ENCODE measurements at regions not wholly inside any gene's neighbourhood (a gene's known extent, or its start where the extent isn't known, plus 50 kb on each side); places are given as distances from the start of the nearest gene placed in this dataset.

GRCh38 chr13:50513300-50513877 lies 330.1 kb downstream of the DLEU7 start:
- H3K36me3 ChIP-seq (ENCODE audit: control insufficient read depth, insufficient read depth, low read length, severe bottlenecking): no peaks in the 10 kb centered on the region

GRCh38 chr13:50514249-50514648 lies 329.2 kb downstream of the DLEU7 start:
- Histone ChIP-seq H3K9ac (ENCODE audit: low read length) (no peak overlapping the region), H3K4me1 (ENCODE audit: control insufficient read depth, insufficient read depth, low read length) (peaks cover 27% of the 10 kb centered on the region), H3K36me3 (ENCODE audit: control insufficient read depth, insufficient read depth, low read length, severe bottlenecking) (no peaks in the 10 kb centered on the region), H3K27me3 (replicated peaks; ENCODE audit: control insufficient read depth, insufficient read depth, low read length) (no peaks in the 10 kb centered on the region), H3K9me3 (ENCODE audit: control insufficient read depth, low read length) (no peaks in the 10 kb centered on the region), H3K4me3 (ENCODE audit: low read length) (no peak overlapping the region)
- no peak for DNase-seq (ENCODE audit: low read depth)

More at GRCh38 chr13:50513300-50513877, 330.1 kb downstream of the DLEU7 start:
- Histone ChIP-seq H3K4me1 (ENCODE audit: control insufficient read depth, insufficient read depth, low read length) (peaks cover 18% of the 10 kb centered on the region), H3K4me3 (ENCODE audit: low read length) (peak overlapping the region; percentile 70), H3K9ac (ENCODE audit: low read length) (peak overlapping the region; percentile 72), H3K27me3 (replicated peaks; ENCODE audit: control insufficient read depth, insufficient read depth, low read length) (no peaks in the 10 kb centered on the region), H3K9me3 (ENCODE audit: control insufficient read depth, low read length) (no peaks in the 10 kb centered on the region)
- DNase-seq (ENCODE audit: low read depth): peak; percentile 14

GRCh38 chr13:50518131-50518530 lies 325.4 kb downstream of the DLEU7 start:
- no peaks in the 10 kb centered on the region for H3K9me3 ChIP-seq (ENCODE audit: control insufficient read depth, low read length)
- DNase-seq (ENCODE audit: low read depth): no peak
- no peaks in the 10 kb centered on the region for H3K36me3 ChIP-seq (ENCODE audit: control insufficient read depth, insufficient read depth, low read length, severe bottlenecking)
- H3K4me3 ChIP-seq (ENCODE audit: low read length): no peak overlapping the region
- H3K4me1 ChIP-seq (ENCODE audit: control insufficient read depth, insufficient read depth, low read length): peaks cover 55% of the 10 kb centered on the region
- no peak overlapping the region for H3K9ac ChIP-seq (ENCODE audit: low read length)
- H3K27me3 ChIP-seq (replicated peaks; ENCODE audit: control insufficient read depth, insufficient read depth, low read length): no peaks in the 10 kb centered on the region

GRCh38 chr13:50518781-50519201 lies 324.7 kb downstream of the DLEU7 start:
- no peak overlapping the region for H3K4me3 ChIP-seq (ENCODE audit: low read length)
- no peaks in the 10 kb centered on the region for H3K9me3 ChIP-seq (ENCODE audit: control insufficient read depth, low read length)
- no peak for DNase-seq (ENCODE audit: low read depth)
- H3K9ac ChIP-seq (ENCODE audit: low read length): peak overlapping the region; percentile 2
- peaks cover 58% of the 10 kb centered on the region for H3K4me1 ChIP-seq (ENCODE audit: control insufficient read depth, insufficient read depth, low read length)
- no peaks in the 10 kb centered on the region for H3K27me3 ChIP-seq (replicated peaks; ENCODE audit: control insufficient read depth, insufficient read depth, low read length)
- H3K36me3 ChIP-seq (ENCODE audit: control insufficient read depth, insufficient read depth, low read length, severe bottlenecking): no peaks in the 10 kb centered on the region

GRCh38 chr13:50519866-50520265 lies 323.6 kb downstream of the DLEU7 start:
- H3K27me3 ChIP-seq (replicated peaks; ENCODE audit: control insufficient read depth, insufficient read depth, low read length): no peaks in the 10 kb centered on the region
- H3K4me1 ChIP-seq (ENCODE audit: control insufficient read depth, insufficient read depth, low read length): peaks cover 62% of the 10 kb centered on the region
- no peak overlapping the region for H3K4me3 ChIP-seq (ENCODE audit: low read length)
- no peak overlapping the region for H3K9ac ChIP-seq (ENCODE audit: low read length)
- H3K9me3 ChIP-seq (ENCODE audit: control insufficient read depth, low read length): no peaks in the 10 kb centered on the region
- no peak for DNase-seq (ENCODE audit: low read depth)
- no peaks in the 10 kb centered on the region for H3K36me3 ChIP-seq (ENCODE audit: control insufficient read depth, insufficient read depth, low read length, severe bottlenecking)

DNA sequence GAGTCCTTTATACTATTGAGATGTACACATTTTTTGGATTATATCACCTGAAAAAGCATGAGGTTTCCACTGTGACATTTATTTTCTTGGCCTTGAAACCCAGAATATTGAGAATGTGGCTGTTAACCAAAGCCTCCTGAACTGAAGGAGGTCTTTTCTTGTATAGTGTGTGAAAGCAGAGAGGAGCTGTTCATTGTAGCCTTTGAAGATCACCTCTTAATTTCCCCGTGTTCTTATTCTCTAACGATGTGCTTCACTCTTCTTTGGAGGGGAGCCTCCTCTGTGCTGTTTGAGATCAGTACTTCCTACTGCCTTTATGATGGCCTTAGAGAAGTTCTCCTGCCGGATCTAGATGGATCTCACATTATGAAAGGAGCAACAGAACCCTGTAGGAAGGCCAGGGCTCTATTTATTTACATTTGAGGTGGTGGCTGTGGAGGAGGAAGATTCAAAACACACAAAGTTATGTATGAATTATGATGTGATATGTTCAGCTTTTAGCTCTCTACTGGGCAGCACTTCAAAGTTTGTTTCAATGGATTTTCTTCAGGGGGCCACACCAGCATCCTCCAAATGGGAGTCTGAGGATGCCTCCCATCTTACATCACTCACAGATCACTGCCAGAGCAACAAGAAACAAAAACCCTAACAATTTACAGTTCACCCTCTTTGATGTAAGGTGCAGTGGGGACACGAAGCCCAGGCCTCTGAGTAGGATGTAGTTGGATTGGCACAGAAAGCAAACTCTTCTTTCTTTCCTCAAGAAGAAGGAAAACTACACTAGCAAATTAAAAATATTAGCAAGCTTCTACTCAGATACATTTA lies 322.3 kb downstream of the DLEU7 start:
- Histone ChIP-seq H3K27me3 (replicated peaks; ENCODE audit: control insufficient read depth, insufficient read depth, low read length) (no peaks in the 10 kb centered on the region), H3K4me3 (ENCODE audit: low read length) (peak overlapping the region; percentile 14), H3K36me3 (ENCODE audit: control insufficient read depth, insufficient read depth, low read length, severe bottlenecking) (no peaks in the 10 kb centered on the region), H3K9me3 (ENCODE audit: control insufficient read depth, low read length) (no peaks in the 10 kb centered on the region), H3K4me1 (ENCODE audit: control insufficient read depth, insufficient read depth, low read length) (peaks cover 62% of the 10 kb centered on the region), H3K9ac (ENCODE audit: low read length) (no peak overlapping the region)
- DNase-seq (ENCODE audit: low read depth): no peak

- Histone ChIP-seq H3K9me3 (ENCODE audit: control insufficient read depth, low read length) (no peaks in the 10 kb centered on the region), H3K4me3 (ENCODE audit: low read length) (peak overlapping the region; percentile 14), H3K4me1 (ENCODE audit: control insufficient read depth, insufficient read depth, low read length) (peaks cover 62% of the 10 kb centered on the region), H3K9ac (ENCODE audit: low read length) (no peak overlapping the region), H3K27me3 (replicated peaks; ENCODE audit: control insufficient read depth, insufficient read depth, low read length) (no peaks in the 10 kb centered on the region), H3K36me3 (ENCODE audit: control insufficient read depth, insufficient read depth, low read length, severe bottlenecking) (no peaks in the 10 kb centered on the region)
- DNase-seq (ENCODE audit: low read depth): peak; percentile 70
Measured at GRCh38 chr13:50521831-50522149, 321.7 kb downstream of the DLEU7 start.

- no peaks in the 10 kb centered on the region for H3K9me3 ChIP-seq (ENCODE audit: control insufficient read depth, low read length)
- H3K9ac ChIP-seq (ENCODE audit: low read length): no peak overlapping the region
- no peak overlapping the region for H3K4me3 ChIP-seq (ENCODE audit: low read length)
- H3K36me3 ChIP-seq (ENCODE audit: control insufficient read depth, insufficient read depth, low read length, severe bottlenecking): no peaks in the 10 kb centered on the region
- no peak for DNase-seq (ENCODE audit: low read depth)
- H3K4me1 ChIP-seq (ENCODE audit: control insufficient read depth, insufficient read depth, low read length): peaks cover 66% of the 10 kb centered on the region
- no peaks in the 10 kb centered on the region for H3K27me3 ChIP-seq (replicated peaks; ENCODE audit: control insufficient read depth, insufficient read depth, low read length)
Measured at GRCh38 chr13:50522506-50522905, 321.0 kb downstream of the DLEU7 start.

DNA sequence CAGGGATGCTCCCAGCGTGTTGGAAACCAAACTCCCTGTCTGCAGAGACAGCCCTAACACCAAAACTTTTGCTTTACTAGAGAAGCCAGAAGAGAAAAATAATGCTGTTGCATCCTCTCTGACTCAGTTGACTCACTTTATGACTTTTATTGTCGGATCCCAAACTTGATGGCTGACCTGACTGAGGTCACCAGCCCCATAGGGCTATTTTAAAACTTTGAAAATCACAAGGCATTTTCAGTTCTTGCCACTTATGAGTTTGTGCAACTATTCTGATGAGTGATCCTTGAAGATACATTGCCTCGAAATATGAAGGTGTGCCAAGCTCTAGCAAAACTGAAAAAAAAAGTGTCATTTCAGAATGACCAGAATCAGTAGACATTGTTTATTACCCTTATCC lies 320.2 kb downstream of the DLEU7 start:
- no peaks in the 10 kb centered on the region for H3K36me3 ChIP-seq (ENCODE audit: control insufficient read depth, insufficient read depth, low read length, severe bottlenecking)
- DNase-seq (ENCODE audit: low read depth): no peak
- H3K9ac ChIP-seq (ENCODE audit: low read length): no peak overlapping the region
- H3K4me1 ChIP-seq (ENCODE audit: control insufficient read depth, insufficient read depth, low read length): peaks cover 65% of the 10 kb centered on the region
- H3K9me3 ChIP-seq (ENCODE audit: control insufficient read depth, low read length): no peaks in the 10 kb centered on the region
- no peaks in the 10 kb centered on the region for H3K27me3 ChIP-seq (replicated peaks; ENCODE audit: control insufficient read depth, insufficient read depth, low read length)
- H3K4me3 ChIP-seq (ENCODE audit: low read length): peak overlapping the region; percentile 5

- no peaks in the 10 kb centered on the region for H3K9me3 ChIP-seq (ENCODE audit: control insufficient read depth, low read length)
- peaks cover 62% of the 10 kb centered on the region for H3K4me1 ChIP-seq (ENCODE audit: control insufficient read depth, insufficient read depth, low read length)
- H3K36me3 ChIP-seq (ENCODE audit: control insufficient read depth, insufficient read depth, low read length, severe bottlenecking): no peaks in the 10 kb centered on the region
- H3K27me3 ChIP-seq (replicated peaks; ENCODE audit: control insufficient read depth, insufficient read depth, low read length): no peaks in the 10 kb centered on the region
- H3K4me3 ChIP-seq (ENCODE audit: low read length): no peak overlapping the region
- DNase-seq (ENCODE audit: low read depth): no peak
- no peak overlapping the region for H3K9ac ChIP-seq (ENCODE audit: low read length)
Measured at GRCh38 chr13:50524560-50524959, 318.9 kb downstream of the DLEU7 start.

- Histone ChIP-seq H3K9ac (ENCODE audit: low read length) (no peak overlapping the region), H3K4me3 (ENCODE audit: low read length) (no peak overlapping the region), H3K4me1 (ENCODE audit: control insufficient read depth, insufficient read depth, low read length) (peaks cover 53% of the 10 kb centered on the region), H3K36me3 (ENCODE audit: control insufficient read depth, insufficient read depth, low read length, severe bottlenecking) (no peaks in the 10 kb centered on the region), H3K9me3 (ENCODE audit: control insufficient read depth, low read length) (no peaks in the 10 kb centered on the region), H3K27me3 (replicated peaks; ENCODE audit: control insufficient read depth, insufficient read depth, low read length) (no peaks in the 10 kb centered on the region)
- no peak for DNase-seq (ENCODE audit: low read depth)
Measured at GRCh38 chr13:50526661-50527071, 316.8 kb downstream of the DLEU7 start.
